Cardiac fibroblast (primary cell): ENCODE measurements at regions not wholly inside any gene's neighbourhood (a gene's known extent, or its start where the extent isn't known, plus 50 kb on each side); places are given as distances from the start of the nearest gene placed in this dataset.

Experiments
- DNase-seq, 2 donors: peaks; one replicate each; pipeline versions ENCODE4 v3.0.0 to v3.0.0-alpha.2; 2010; ENCODE audit warnings: low read depth in 2 of 2
- H3K4me3 ChIP-seq, 2 donors: replicated peaks in 1 of 2; 1 replicate in 1 of 2; 2 replicates in 1 of 2; pipeline ENCODE4 v1.5.1; 2011; ENCODE audit warnings: low read depth in 2 of 2, low read length in 2 of 2, mild to moderate bottlenecking in 2 of 2, moderate library complexity in 1 of 2
- TF ChIP-seq, protein P1 (sequence below): IDR thresholded peaks from one replicate; pipeline ENCODE4 v1.5.1; 2011; ENCODE audit warnings: low read depth, mild to moderate bottlenecking, low read length, inconsistent platforms

DNA sequence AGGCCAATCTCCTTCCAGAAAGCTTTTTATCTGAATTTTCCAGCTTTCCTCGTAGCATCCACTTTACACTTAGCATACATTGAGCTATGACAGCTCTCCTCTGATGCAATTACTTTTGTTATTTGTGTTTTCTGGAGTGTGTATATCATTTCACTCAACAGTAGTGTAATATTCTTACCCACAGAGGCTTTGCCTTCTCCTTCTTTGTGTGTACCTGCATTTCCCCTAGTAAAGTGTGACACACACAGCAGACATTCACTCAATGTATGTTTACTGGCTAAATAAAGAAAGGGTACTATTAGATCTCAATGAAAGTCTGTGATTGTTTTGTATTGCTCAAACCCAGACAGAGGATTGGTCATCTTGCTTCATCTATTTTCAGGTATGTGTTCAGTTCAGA is 193.7 kb upstream of the MEX3C start:
- no peak for DNase-seq
- TF ChIP-seq, protein P1, sequence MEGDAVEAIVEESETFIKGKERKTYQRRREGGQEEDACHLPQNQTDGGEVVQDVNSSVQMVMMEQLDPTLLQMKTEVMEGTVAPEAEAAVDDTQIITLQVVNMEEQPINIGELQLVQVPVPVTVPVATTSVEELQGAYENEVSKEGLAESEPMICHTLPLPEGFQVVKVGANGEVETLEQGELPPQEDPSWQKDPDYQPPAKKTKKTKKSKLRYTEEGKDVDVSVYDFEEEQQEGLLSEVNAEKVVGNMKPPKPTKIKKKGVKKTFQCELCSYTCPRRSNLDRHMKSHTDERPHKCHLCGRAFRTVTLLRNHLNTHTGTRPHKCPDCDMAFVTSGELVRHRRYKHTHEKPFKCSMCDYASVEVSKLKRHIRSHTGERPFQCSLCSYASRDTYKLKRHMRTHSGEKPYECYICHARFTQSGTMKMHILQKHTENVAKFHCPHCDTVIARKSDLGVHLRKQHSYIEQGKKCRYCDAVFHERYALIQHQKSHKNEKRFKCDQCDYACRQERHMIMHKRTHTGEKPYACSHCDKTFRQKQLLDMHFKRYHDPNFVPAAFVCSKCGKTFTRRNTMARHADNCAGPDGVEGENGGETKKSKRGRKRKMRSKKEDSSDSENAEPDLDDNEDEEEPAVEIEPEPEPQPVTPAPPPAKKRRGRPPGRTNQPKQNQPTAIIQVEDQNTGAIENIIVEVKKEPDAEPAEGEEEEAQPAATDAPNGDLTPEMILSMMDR, result no peak

DNA sequence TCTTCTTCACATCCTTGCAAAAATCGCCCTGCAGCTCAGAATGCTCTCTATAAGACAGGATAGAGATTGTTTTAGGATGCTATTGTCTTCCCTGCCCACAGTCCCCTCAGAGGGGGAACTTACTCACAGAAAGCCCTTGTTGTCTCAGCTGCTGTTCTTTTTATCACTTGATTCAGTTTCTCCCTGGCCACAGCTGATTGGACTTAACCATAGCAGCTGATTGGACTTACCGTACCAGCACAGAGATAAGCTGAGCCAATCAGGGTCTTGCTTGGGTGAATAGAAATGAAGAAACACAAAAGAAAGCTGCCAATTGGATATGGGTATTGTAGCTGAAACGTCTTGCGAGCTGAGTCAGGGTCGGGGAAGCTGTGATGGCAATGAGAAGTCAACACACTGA is 194.2 kb upstream of the MEX3C start:
- no peak overlapping the region for H3K4me3 ChIP-seq
- TF ChIP-seq, protein P1, result no peak
- DNase-seq, result no peak

More for the DNA sequence above, 193.7 kb upstream of the MEX3C start:
- H3K4me3 ChIP-seq, result no peak overlapping the region

DNA sequence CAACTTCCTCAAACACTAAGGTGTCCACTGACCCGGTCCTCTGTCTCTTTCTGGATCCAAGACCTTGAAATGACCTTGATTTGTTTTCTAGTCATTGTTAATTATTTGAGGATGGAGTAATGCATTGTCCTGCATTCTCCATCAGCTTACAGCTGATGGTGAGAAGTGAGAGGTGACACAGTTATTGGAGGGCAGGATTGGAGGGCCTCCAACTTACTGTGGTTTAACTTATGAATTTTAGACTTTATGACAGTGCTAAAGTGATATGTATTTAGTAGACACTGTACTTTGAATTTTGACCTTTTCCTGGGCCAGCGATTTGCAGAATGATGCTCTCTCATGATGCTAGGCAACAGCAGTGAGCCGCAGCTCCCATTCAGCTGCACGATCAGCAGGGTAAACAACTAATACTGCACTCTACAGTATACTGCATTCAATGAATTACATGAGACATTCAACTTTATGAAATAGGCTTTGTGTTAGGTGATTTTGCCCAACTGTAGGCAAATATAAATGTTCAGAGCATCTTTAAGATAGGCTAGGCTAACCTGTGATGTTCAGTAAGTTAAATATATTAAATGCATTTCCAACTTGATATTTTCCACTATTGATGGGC is 200.0 kb upstream of the MEX3C start:
- no peak overlapping the region for H3K4me3 ChIP-seq
- TF ChIP-seq, protein P1, result no peak

DNA sequence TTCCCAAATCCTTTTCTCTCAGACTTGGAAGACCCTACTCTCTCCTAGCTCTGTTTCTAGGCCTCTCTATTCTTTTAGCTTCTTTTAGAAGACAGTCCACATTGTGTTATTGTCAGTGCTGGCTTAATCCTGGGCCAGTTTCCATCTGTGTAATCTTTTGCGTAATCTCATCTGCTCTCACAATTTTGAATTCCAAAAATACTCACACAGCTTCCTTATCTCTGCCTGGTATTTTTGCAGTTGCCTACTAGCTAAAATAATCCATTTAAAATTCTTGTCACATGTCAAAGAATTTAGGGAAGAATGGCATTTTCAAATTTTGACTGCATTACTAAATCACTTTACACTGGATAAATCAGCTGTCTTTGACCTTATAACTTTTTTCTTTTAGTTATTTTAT is 200.6 kb upstream of the MEX3C start:
- H3K4me3 ChIP-seq, result no peak overlapping the region
- TF ChIP-seq, protein P1, result no peak
- peak in 1 of 2 donors; percentile 60 for DNase-seq

More for the DNA sequence above, 200.0 kb upstream of the MEX3C start:
- DNase-seq, result no peak

DNA sequence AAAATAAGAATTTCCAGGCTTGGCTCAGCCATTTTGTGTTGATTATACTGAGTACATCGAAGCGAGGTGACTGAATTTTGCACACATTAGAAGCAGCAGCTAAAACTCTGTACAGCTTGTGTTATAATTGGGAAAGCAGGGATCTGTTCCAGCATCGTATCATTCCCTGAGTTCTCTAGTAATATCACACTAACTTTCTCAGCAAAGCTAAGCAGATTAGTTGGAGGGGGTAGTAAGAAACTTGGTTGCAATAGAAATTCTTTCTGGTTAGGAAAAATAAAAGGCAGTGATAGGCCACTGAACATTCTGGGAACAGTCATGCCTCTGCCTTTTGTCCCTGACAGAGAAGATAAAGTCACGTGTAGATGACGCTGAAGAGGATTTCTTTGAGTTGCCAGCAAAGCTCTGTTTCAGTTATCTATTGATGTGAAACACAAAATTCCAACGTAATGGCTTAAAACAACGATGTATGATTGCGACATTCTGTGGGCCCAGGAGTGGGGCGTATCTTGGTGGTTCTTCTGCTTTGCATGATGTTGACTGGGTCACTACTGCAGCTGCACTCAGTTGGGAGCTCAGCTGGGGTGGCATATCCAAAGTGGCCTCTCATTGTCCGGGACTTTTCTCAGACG is 202.1 kb upstream of the MEX3C start:
- TF ChIP-seq, protein P1, result no peak
- DNase-seq, result peak in 1 of 2 donors; percentile 93
- H3K4me3 ChIP-seq, result no peak overlapping the region

DNA sequence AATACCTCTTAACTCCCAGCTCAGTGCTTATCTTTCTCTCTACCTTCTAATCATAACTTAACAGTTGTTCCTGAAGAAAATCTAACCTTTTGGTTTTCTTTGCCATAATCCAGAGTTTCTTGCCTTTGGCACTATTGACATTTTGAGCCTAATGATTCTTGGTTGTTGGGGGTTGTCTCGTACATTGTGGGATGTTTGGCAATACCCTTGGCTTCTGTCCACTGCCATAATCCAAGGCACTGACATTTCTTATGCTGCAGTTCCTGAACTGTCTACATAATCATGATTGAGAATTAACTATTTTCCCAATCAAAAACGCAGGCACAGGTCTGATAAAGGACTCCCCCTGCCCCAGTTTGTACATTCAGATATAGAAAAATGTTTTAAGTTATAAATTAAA is 203.2 kb upstream of the MEX3C start:
- H3K4me3 ChIP-seq, result no peak overlapping the region
- DNase-seq, result peak in 1 of 2 donors; percentile 75
- TF ChIP-seq, protein P1, result no peak
